Esophagus muscularis mucosa (tissue), 4 donors: ENCODE measurements at regions not wholly inside any gene's neighbourhood (a gene's known extent, or its start where the extent isn't known, plus 50 kb on each side); places are given as distances from the start of the nearest gene placed in this dataset.

ENCODE experiments used
- DNase-seq: peaks from one replicate; pipeline ENCODE4 v3.0.0-alpha.2; 2017; ENCODE audit errors: extremely low spot score
- H3K27ac ChIP-seq, 4 donors: fragments of 200-600 bp; sonication (generic); replicated peaks in 1 of 4; 1 replicate in 3 of 4; 2 replicates in 1 of 4; pipeline ENCODE4 v1.5.1; 2016 to 2019; ENCODE audit warnings: mild to moderate bottlenecking in 1 of 4
- H3K27me3 ChIP-seq, 4 donors: fragments of 200-600 bp; sonication (generic); one replicate each; pipeline versions ENCODE4 v1.5.1 to v1.6.0; 2016 to 2019
- H3K36me3 ChIP-seq, 4 donors: fragments of 200-600 bp; sonication (generic); one replicate each; pipeline ENCODE4 v1.5.1; 2016 to 2019
- H3K4me1 ChIP-seq, 4 donors: fragments of 200-600 bp; sonication (generic); one replicate each; pipeline ENCODE4 v1.5.1; 2016 to 2019
- H3K4me3 ChIP-seq, 4 donors: fragments of 200-600 bp; sonication (generic); 1 replicate in 2 of 4; 2 replicates in 2 of 4; pipeline ENCODE4 v1.5.1; 2016 to 2019; ENCODE audit warnings: mild to moderate bottlenecking in 4 of 4, moderate library complexity in 1 of 4
- H3K9me3 ChIP-seq, 4 donors: fragments of 200-600 bp; sonication (generic); 1 replicate in 3 of 4; 2 replicates in 1 of 4; pipeline ENCODE4 v1.5.1; 2016 to 2019
- EP300 ChIP-seq: sonication (generic); formaldehyde crosslinking; IDR thresholded peaks from one replicate; pipeline ENCODE4 v1.6.1; 2017; ENCODE audit warnings: antibody characterized with exemption
- POLR2A ChIP-seq: fragments of 450-650 bp; IDR thresholded peaks from one replicate; pipeline ENCODE4 v1.6.1; 2017; ENCODE audit warnings: antibody characterized with exemption, moderate library complexity, mild to moderate bottlenecking, low read depth
- POLR2AphosphoS5 ChIP-seq, 2 donors: sonication (generic); formaldehyde crosslinking; IDR thresholded peaks; one replicate each; pipeline ENCODE4 v1.6.1; 2017; ENCODE audit warnings: antibody characterized with exemption in 2 of 2
- WGBS: methylation state at CpG from one replicate; pipeline ENCODE4 v1.1.5; 2018; 5-methylcytosine and 5-hydroxymethylcytosine counted together
- intact Hi-C: fragments of 100-400 bp; cut with DNase I; formaldehyde crosslinking; loops from one replicate; pipeline ENCODE4 v1.15.1; 2023
- TF ChIP-seq, protein P1 (sequence below), 3 experiments: fragments of 200-600 bp in 2 of 3; fragments of 450-650 bp in 1 of 3; sonication (generic) in 2 of 3; IDR thresholded peaks; one replicate each; pipeline ENCODE4 v1.5.1; 2017 to 2019; ENCODE audit warnings: antibody characterized with exemption in 3 of 3, mild to moderate bottlenecking in 2 of 3, moderate library complexity in 1 of 3

DNA sequence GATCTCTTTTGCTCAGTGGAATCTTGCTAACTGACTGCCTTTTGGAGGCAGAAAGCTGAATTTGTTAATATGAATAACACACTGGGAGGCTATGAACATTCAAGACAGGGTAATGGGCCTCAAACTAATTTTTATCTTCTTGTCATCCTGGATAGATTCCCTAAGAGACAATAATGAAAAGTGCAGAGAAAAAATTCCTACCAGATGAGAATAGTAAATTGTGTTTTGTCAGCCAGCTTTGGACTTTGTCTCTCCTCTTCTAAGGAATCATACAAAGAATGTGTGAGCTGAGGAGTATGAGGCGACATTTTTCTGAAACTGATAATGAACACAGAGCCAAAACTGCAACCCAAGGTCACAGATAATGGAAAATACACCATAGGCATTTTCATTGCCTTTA lies 649.3 kb downstream of the IQCM start:
- no peaks in the 10 kb centered on the region for H3K27me3 ChIP-seq
- DNase-seq: no peak
- no peaks in the 10 kb centered on the region for H3K36me3 ChIP-seq
- 70% methylated on average over 1 of the region's 1 CpG for WGBS
- TF ChIP-seq POLR2AphosphoS5 (IDR thresholded peaks at IDR 0.05) (no peak), EP300 (no peak), POLR2A (no peak)
- TF ChIP-seq, protein P1, sequence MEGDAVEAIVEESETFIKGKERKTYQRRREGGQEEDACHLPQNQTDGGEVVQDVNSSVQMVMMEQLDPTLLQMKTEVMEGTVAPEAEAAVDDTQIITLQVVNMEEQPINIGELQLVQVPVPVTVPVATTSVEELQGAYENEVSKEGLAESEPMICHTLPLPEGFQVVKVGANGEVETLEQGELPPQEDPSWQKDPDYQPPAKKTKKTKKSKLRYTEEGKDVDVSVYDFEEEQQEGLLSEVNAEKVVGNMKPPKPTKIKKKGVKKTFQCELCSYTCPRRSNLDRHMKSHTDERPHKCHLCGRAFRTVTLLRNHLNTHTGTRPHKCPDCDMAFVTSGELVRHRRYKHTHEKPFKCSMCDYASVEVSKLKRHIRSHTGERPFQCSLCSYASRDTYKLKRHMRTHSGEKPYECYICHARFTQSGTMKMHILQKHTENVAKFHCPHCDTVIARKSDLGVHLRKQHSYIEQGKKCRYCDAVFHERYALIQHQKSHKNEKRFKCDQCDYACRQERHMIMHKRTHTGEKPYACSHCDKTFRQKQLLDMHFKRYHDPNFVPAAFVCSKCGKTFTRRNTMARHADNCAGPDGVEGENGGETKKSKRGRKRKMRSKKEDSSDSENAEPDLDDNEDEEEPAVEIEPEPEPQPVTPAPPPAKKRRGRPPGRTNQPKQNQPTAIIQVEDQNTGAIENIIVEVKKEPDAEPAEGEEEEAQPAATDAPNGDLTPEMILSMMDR (IDR thresholded peaks at IDR 0.05): no peak
- H3K4me3 ChIP-seq: no peak overlapping the region
- H3K27ac ChIP-seq: no peak overlapping the region
- intact Hi-C loops: no loop called here
- no peaks in the 10 kb centered on the region for H3K9me3 ChIP-seq
- H3K4me1 ChIP-seq: peaks cover 0 to 5% (median 0%) of the 10 kb centered on the region in 4 donors

DNA sequence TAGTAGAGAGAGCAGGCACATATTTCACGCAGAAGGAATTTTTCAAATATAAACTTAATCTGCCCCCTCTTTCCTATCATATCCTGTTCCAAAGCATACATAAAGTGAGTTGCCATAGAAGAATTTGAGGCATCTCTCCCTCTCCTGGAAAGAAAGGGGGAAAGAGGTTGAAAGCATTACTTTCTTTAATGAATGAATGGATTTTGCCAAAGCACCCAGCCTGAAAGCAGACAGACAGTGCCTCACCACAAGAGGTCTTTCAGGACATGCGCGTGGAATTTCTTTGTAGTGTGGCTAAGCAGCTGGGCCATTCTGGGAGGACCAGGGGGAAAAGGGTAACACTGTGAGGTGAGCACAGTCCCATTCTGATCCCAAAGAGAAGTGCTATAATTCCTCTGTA lies 651.4 kb downstream of the IQCM start:
- TF ChIP-seq, protein P1 (IDR thresholded peaks at IDR 0.05): no peak
- TF ChIP-seq POLR2A (no peak), POLR2AphosphoS5 (IDR thresholded peaks at IDR 0.05) (no peak), EP300 (no peak)
- intact Hi-C loops: no loop called here
- WGBS: 81% methylated on average over 3 of the region's 3 CpGs

GRCh38 chr4:149161247-149161646 lies 654.4 kb downstream of the IQCM start:
- TF ChIP-seq, protein P1 (IDR thresholded peaks at IDR 0.05): no peak
- TF ChIP-seq POLR2AphosphoS5 (IDR thresholded peaks at IDR 0.05) (no peak), EP300 (no peak), POLR2A (no peak)
- no peak overlapping the region for H3K27ac ChIP-seq
- intact Hi-C loops: no loop called here
- H3K4me3 ChIP-seq: no peak overlapping the region
- no peaks in the 10 kb centered on the region for H3K36me3 ChIP-seq
- H3K4me1 ChIP-seq: peaks cover 0 to 15% (median 14%) of the 10 kb centered on the region in 4 donors
- no peaks in the 10 kb centered on the region for H3K9me3 ChIP-seq
- H3K27me3 ChIP-seq: no peaks in the 10 kb centered on the region
- no peak for DNase-seq

More for the DNA sequence above, 651.4 kb downstream of the IQCM start:
- H3K4me1 ChIP-seq: peaks cover 0 to 10% (median 5%) of the 10 kb centered on the region in 4 donors
- H3K36me3 ChIP-seq: no peaks in the 10 kb centered on the region
- H3K27ac ChIP-seq: no peak overlapping the region
- DNase-seq: no peak
- no peaks in the 10 kb centered on the region for H3K27me3 ChIP-seq
- H3K9me3 ChIP-seq: no peaks in the 10 kb centered on the region
- no peak overlapping the region for H3K4me3 ChIP-seq

GRCh38 chr4:149160370-149160769 lies 655.3 kb downstream of the IQCM start:
- Histone ChIP-seq H3K9me3 (no peaks in the 10 kb centered on the region), H3K36me3 (no peaks in the 10 kb centered on the region), H3K4me1 (peaks cover 0 to 15% (median 14%) of the 10 kb centered on the region in 4 donors), H3K27ac (no peak overlapping the region), H3K27me3 (no peaks in the 10 kb centered on the region), H3K4me3 (no peak overlapping the region)
- WGBS: 92% methylated on average over 2 of the region's 2 CpGs
- no peak for DNase-seq
- intact Hi-C loops: no loop called here
- no peak for TF ChIP-seq POLR2A
- TF ChIP-seq POLR2AphosphoS5 (IDR thresholded peaks at IDR 0.05): no peak
- TF ChIP-seq EP300: no peak

DNA sequence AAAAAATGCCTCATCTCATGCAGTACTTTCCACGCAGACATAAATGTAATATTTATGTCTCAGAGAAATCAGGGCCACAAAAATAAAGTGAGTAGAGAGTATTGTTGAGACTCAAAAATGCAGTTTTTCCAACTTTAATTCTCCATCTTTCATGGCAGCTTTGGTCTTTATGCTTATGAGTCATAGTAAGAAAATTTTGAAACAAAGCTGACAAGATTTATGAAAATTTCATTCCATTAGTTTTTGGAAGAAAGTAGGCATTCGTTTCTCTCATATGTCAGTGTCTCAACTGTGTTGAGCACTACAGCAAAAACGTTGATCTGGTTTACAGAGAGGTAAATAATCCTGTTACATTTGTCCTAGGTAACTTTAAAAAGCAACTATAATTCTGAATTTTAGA lies 656.8 kb downstream of the IQCM start:
- no peak for DNase-seq
- no peaks in the 10 kb centered on the region for H3K36me3 ChIP-seq
- peaks cover 0 to 14% (median 12%) of the 10 kb centered on the region in 4 donors for H3K4me1 ChIP-seq
- H3K4me3 ChIP-seq: no peak overlapping the region
- no peak for TF ChIP-seq POLR2A
- TF ChIP-seq EP300: no peak
- no peak for TF ChIP-seq POLR2AphosphoS5 (IDR thresholded peaks at IDR 0.05)
- TF ChIP-seq, protein P1 (IDR thresholded peaks at IDR 0.05): no peak
- no peaks in the 10 kb centered on the region for H3K27me3 ChIP-seq
- intact Hi-C loops: no loop called here
- 29% methylated on average over 3 of the region's 3 CpGs for WGBS
- no peak overlapping the region for H3K27ac ChIP-seq
- no peaks in the 10 kb centered on the region for H3K9me3 ChIP-seq
